Trophoblast cell (in vitro differentiated cells and primary cell): ENCODE measurements at regions not wholly inside any gene's neighbourhood (a gene's known extent, or its start where the extent isn't known, plus 50 kb on each side); places are given as distances from the start of the nearest gene placed in this dataset.

Experiments
- DNase-seq, 2 donors: peaks; one replicate each; pipeline ENCODE4 v3.0.0-alpha.2; 2016
- H2AFZ ChIP-seq: 2 replicates; pipeline ENCODE4 v1.6.1; 2013; ENCODE audit warnings: low read length, moderate library complexity, mild to moderate bottlenecking; ENCODE audit not compliant: insufficient read depth, poor library complexity
- H2AK5ac ChIP-seq: 2 replicates; pipeline ENCODE4 v1.6.1; 2013; ENCODE audit warnings: mild to moderate bottlenecking, low read length
- H2BK120ac ChIP-seq: 2 replicates; pipeline ENCODE4 v1.6.1; 2013; ENCODE audit warnings: low read length, mild to moderate bottlenecking, moderate library complexity; ENCODE audit not compliant: insufficient read depth, poor library complexity
- H2BK12ac ChIP-seq: 2 replicates; pipeline ENCODE4 v1.6.1; 2013; ENCODE audit warnings: mild to moderate bottlenecking, low read length, moderate library complexity
- H2BK5ac ChIP-seq: 2 replicates; pipeline ENCODE4 v1.6.1; 2013; ENCODE audit warnings: low read length, low read depth, moderate library complexity, mild to moderate bottlenecking; ENCODE audit not compliant: poor library complexity
- H3K14ac ChIP-seq: 2 replicates; pipeline ENCODE4 v1.6.1; 2013; ENCODE audit warnings: mild to moderate bottlenecking, low read length
- H3K18ac ChIP-seq: 2 replicates; pipeline ENCODE4 v1.6.1; 2013; ENCODE audit warnings: mild to moderate bottlenecking, low read length
- H3K23ac ChIP-seq: 2 replicates; pipeline ENCODE4 v1.6.1; 2013; ENCODE audit warnings: low read length
- H3K27ac ChIP-seq: 2 replicates; pipeline ENCODE4 v1.5.1; 2013; ENCODE audit warnings: low read depth, mild to moderate bottlenecking, inconsistent platforms, low read length, moderate library complexity
- H3K27me3 ChIP-seq: 2 replicates; pipeline ENCODE4 v1.6.1; 2013; ENCODE audit warnings: inconsistent platforms, mild to moderate bottlenecking, low read length, moderate library complexity; ENCODE audit not compliant: insufficient read depth
- H3K36me3 ChIP-seq, 2 experiments: 1 replicate in 1 of 2; 2 replicates in 1 of 2; pipeline ENCODE4 v1.6.1; 2013; ENCODE audit warnings: low read length in 2 of 2, mild to moderate bottlenecking in 2 of 2, moderate library complexity in 1 of 2; ENCODE audit not compliant: insufficient read depth in 2 of 2, control insufficient read depth in 1 of 2
- H3K4ac ChIP-seq: 2 replicates; pipeline ENCODE4 v1.6.1; 2013; ENCODE audit warnings: low read depth, mild to moderate bottlenecking, low read length, moderate library complexity
- H3K4me1 ChIP-seq, 2 experiments: 1 replicate in 1 of 2; 2 replicates in 1 of 2; pipeline ENCODE4 v1.6.1; 2013; ENCODE audit warnings: low read length in 2 of 2, mild to moderate bottlenecking in 2 of 2, moderate library complexity in 1 of 2; ENCODE audit not compliant: insufficient read depth in 2 of 2, control insufficient read depth in 1 of 2
- H3K4me2 ChIP-seq: 2 replicates; pipeline ENCODE4 v1.6.1; 2013; ENCODE audit warnings: inconsistent platforms, mild to moderate bottlenecking, low read length, moderate library complexity
- H3K4me3 ChIP-seq: 2 replicates; pipeline ENCODE4 v1.5.1; 2013; ENCODE audit warnings: mild to moderate bottlenecking, low read depth, low read length, inconsistent platforms
- H3K79me1 ChIP-seq: one replicate; pipeline ENCODE4 v1.6.1; 2013; ENCODE audit warnings: low read length
- H3K79me2 ChIP-seq: 2 replicates; pipeline ENCODE4 v1.6.1; 2013; ENCODE audit warnings: low read length, mild to moderate bottlenecking; ENCODE audit not compliant: control insufficient read depth, insufficient read depth, poor library complexity
- H3K9ac ChIP-seq: 2 replicates; pipeline ENCODE4 v1.6.1; 2013; ENCODE audit warnings: mild to moderate bottlenecking, low read length
- H3K9me3 ChIP-seq: 2 replicates; pipeline ENCODE4 v1.6.1; 2013; ENCODE audit warnings: low read depth, mild to moderate bottlenecking, control low read depth, inconsistent platforms, low read length; ENCODE audit not compliant: insufficient read depth
- H4K12ac ChIP-seq: 2 replicates; pipeline ENCODE4 v1.6.1; 2013; ENCODE audit warnings: low read depth, mild to moderate bottlenecking, low read length, moderate library complexity
- H4K8ac ChIP-seq: 2 replicates; pipeline ENCODE4 v1.6.1; 2013; ENCODE audit warnings: low read depth, mild to moderate bottlenecking, low read length, moderate library complexity
- H4K91ac ChIP-seq: one replicate; pipeline ENCODE4 v1.6.1; 2013; ENCODE audit warnings: low read depth, mild to moderate bottlenecking, low read length, moderate library complexity
- WGBS: extraction: QIAGEN DNeasy Blood & Tissue Kit; methylation state at CpG from one replicate; pipeline ENCODE4 v1.1.7; 2013; ENCODE audit warnings: missing lambda C conversion rate; ENCODE audit not compliant: insufficient read length, insufficient coverage; ENCODE audit errors: extremely low coverage; 5-methylcytosine and 5-hydroxymethylcytosine counted together

- Histone ChIP-seq H3K36me3 (no peaks in the 10 kb centered on the region), H3K9me3 (no peaks in the 10 kb centered on the region), H4K8ac (no peak overlapping the region), H3K14ac (no peak overlapping the region), H2AFZ (no peak overlapping the region), H3K4ac (no peak overlapping the region), H2BK12ac (no peak overlapping the region), H3K23ac (no peak overlapping the region), H4K91ac (no peak overlapping the region), H4K12ac (no peak overlapping the region), H3K4me1 (no peaks in the 10 kb centered on the region), H2BK5ac (no peak overlapping the region), H2BK120ac (no peak overlapping the region), H2AK5ac (no peak overlapping the region), H3K79me1 (no peaks in the 10 kb centered on the region), H3K79me2 (no peaks in the 10 kb centered on the region), H3K9ac (no peak overlapping the region), H3K18ac (no peak overlapping the region), H3K27ac (no peak overlapping the region), H3K4me2 (no peak overlapping the region), H3K4me3 (no peak overlapping the region), H3K27me3 (no peaks in the 10 kb centered on the region)
- DNase-seq: no peak
- WGBS: no CpG with 5 or more reads among the region's 3 CpGs
Measured at GRCh38 chr4:123283371-123283895, 113.2 kb upstream of the SPRY1 start.

- no peak for DNase-seq
- no peak overlapping the region for H3K18ac ChIP-seq
- no peak overlapping the region for H3K14ac ChIP-seq
- H2BK12ac ChIP-seq: no peak overlapping the region
- no peak overlapping the region for H3K9ac ChIP-seq
- no peak overlapping the region for H4K12ac ChIP-seq
- WGBS: no CpG with 5 or more reads among the region's 2 CpGs
- no peak overlapping the region for H2BK5ac ChIP-seq
- H3K79me2 ChIP-seq: no peaks in the 10 kb centered on the region
- no peaks in the 10 kb centered on the region for H3K4me1 ChIP-seq
- no peaks in the 10 kb centered on the region for H3K27me3 ChIP-seq
- H3K36me3 ChIP-seq: no peaks in the 10 kb centered on the region
- H4K8ac ChIP-seq: no peak overlapping the region
- H4K91ac ChIP-seq: no peak overlapping the region
- H3K27ac ChIP-seq: no peak overlapping the region
- no peak overlapping the region for H3K4ac ChIP-seq
- H3K9me3 ChIP-seq: no peaks in the 10 kb centered on the region
- no peak overlapping the region for H3K23ac ChIP-seq
- H2BK120ac ChIP-seq: no peak overlapping the region
- no peak overlapping the region for H2AFZ ChIP-seq
- no peaks in the 10 kb centered on the region for H3K79me1 ChIP-seq
- H2AK5ac ChIP-seq: no peak overlapping the region
- no peak overlapping the region for H3K4me2 ChIP-seq
- H3K4me3 ChIP-seq: no peak overlapping the region
Measured at GRCh38 chr4:123284168-123284567, 112.4 kb upstream of the SPRY1 start.

DNA sequence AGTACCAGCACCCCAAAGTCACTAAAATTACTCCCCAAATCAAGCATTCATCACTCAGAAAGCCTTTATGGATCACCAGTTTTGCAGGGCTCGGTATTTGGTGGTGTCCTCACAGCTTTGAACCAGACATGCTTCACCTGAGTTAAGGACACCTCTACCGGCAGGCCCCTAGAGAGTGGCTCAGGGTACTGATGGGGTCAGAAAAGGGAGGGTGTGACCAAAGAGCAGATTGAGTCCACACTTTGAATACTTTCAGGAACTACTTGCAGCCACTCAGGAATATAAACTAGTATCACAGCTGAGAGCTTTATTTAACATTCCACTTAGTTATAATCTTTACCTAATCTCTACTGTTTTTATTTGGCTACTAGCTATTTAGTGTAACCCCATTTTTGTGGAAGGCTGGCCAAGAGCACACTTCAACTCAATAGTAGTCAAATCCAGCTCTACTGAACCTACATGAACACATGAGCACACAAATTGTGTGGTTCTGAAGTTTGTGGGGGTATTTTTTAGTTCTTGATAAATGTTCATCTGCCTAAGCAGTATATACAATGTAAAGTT is 109.6 kb upstream of the SPRY1 start:
- Histone ChIP-seq H4K91ac (no peak overlapping the region), H3K79me1 (no peaks in the 10 kb centered on the region), H3K4me3 (no peak overlapping the region), H3K79me2 (no peaks in the 10 kb centered on the region), H2AFZ (no peak overlapping the region), H2BK5ac (no peak overlapping the region), H3K4ac (no peak overlapping the region), H2BK120ac (no peak overlapping the region), H4K8ac (no peak overlapping the region), H3K27me3 (no peaks in the 10 kb centered on the region), H2BK12ac (no peak overlapping the region), H2AK5ac (no peak overlapping the region), H3K27ac (no peak overlapping the region), H4K12ac (no peak overlapping the region), H3K4me1 (no peaks in the 10 kb centered on the region), H3K9me3 (no peaks in the 10 kb centered on the region), H3K14ac (no peak overlapping the region), H3K23ac (no peak overlapping the region), H3K18ac (no peak overlapping the region), H3K36me3 (no peaks in the 10 kb centered on the region), H3K4me2 (no peak overlapping the region), H3K9ac (no peak overlapping the region)
- DNase-seq: no peak
- no CpG with 5 or more reads among the region's 2 CpGs for WGBS

DNA sequence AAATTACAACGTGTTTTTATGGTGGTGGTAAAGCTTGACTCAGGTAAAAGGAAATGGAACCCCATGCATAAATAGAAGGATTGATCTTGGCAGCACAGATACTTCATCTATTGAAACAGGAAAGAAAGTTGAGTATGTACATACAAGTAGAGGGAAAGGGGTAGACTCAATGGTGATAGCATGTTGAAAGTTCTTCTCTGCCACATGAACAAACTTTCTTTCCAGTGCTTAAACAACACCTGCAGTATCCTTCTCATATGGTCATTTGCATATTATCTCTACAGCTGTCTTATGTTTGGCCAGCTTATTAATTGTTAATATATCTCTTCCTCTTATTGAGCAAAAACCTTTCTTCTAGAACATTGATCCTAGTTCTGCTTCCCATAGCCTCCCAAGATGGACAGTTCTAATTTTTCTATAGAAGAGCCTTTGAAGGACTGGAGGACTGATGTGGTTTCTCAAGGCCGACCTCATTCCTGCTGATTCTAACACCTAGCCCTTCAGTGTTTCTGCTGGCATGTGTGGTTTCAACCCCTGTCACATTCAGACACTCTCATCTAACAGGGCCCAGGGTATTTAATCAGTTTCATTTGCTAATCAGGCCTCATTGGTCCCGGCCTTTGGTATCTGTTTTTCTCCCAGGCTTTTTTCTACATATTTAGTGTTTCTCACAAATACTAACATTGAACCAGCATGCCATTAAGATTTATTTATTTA is 108.1 kb upstream of the SPRY1 start:
- no peak overlapping the region for H3K4me2 ChIP-seq
- no peaks in the 10 kb centered on the region for H3K36me3 ChIP-seq
- no peak overlapping the region for H2AK5ac ChIP-seq
- H2BK5ac ChIP-seq: no peak overlapping the region
- no peak overlapping the region for H3K23ac ChIP-seq
- H3K9ac ChIP-seq: no peak overlapping the region
- no peaks in the 10 kb centered on the region for H3K27me3 ChIP-seq
- no peaks in the 10 kb centered on the region for H3K79me1 ChIP-seq
- H4K12ac ChIP-seq: no peak overlapping the region
- no peak overlapping the region for H2BK12ac ChIP-seq
- no peak overlapping the region for H4K8ac ChIP-seq
- no peaks in the 10 kb centered on the region for H3K4me1 ChIP-seq
- H4K91ac ChIP-seq: no peak overlapping the region
- H3K4ac ChIP-seq: no peak overlapping the region
- H3K4me3 ChIP-seq: no peak overlapping the region
- DNase-seq: no peak
- WGBS: no CpG with 5 or more reads among the region's 3 CpGs
- H3K9me3 ChIP-seq: no peaks in the 10 kb centered on the region
- H3K79me2 ChIP-seq: no peaks in the 10 kb centered on the region
- H3K18ac ChIP-seq: no peak overlapping the region
- no peak overlapping the region for H2AFZ ChIP-seq
- H3K14ac ChIP-seq: no peak overlapping the region
- H2BK120ac ChIP-seq: no peak overlapping the region
- H3K27ac ChIP-seq: no peak overlapping the region
